Right forelimb (tissue), 1 donor: ENCODE measurements at regions not wholly inside any gene's neighbourhood (a gene's known extent, or its start where the extent isn't known, plus 50 kb on each side); places are given as distances from the start of the nearest gene placed in this dataset.
A peak's percentile ranks its signal among the peaks of the same experiment; 100 is the strongest.
"Not testable (repeated sequence)": the region's sequence is repeated elsewhere in the genome, so short reads cannot be mapped to it uniquely, and the experiment has no call there.

ENCODE experiments used
- DNase-seq: peaks from one replicate; pipeline ENCODE4 v3.0.0-alpha.2; 2018

DNA sequence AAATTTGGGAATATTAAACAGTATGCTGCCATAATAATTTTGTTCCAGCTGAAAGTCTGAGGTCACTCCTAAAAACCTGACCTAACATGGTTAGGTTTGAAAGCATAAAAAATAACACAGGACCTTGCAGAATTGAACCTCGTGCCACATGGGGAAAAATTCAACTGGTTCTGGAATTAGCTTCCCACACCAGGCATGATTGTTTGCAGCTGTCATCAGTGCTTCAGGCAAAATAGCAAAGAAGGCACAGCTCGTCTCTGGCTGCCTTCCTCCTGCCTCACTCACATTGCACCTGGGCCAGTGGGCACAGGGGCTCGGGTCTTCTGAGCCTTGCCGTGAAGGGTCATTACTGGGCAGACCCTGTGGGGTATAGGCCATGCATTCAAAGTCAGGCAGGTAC lies 153.8 kb upstream of the ARHGAP20 start:
- DNase-seq, result no peak

DNA sequence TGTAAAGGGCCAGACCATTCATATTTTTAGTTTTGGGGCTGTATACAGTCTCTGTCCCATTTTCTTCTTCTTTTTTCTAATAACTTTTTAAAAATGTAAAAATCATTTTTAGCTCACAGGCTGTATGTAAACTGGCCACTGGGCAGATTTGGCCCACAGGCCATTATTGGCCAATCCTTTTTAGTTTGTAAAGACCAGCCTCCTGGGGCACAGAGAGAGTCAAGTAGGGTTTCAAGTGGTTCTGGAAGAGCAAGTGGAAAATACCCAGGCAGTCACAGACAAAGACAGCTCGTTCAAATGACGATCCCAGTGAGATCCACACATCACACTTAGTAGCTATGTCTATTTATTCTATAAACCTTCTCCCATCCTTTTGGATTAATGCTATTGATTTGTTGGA lies 150.2 kb upstream of the ARHGAP20 start:
- no peak for DNase-seq

DNA sequence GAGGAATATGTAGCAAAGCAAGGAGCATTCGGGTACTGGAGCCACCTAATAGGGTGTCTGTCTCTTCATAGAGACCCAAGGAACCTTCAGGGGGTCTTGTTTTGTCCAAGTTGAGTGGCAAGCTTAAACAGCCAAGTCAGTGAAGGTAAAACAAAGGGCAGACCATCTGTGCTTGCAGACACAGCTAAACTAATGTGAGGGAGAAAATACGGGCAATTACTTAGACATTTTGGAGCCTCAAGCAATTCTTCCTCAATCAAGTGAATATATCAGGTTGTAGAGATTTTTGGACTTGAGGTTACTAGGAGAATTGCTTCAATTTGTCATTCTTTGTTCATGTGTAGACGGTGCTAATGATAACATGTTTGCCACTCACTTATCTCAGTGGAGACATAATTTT lies 148.2 kb upstream of the ARHGAP20 start:
- DNase-seq, result no peak

DNA sequence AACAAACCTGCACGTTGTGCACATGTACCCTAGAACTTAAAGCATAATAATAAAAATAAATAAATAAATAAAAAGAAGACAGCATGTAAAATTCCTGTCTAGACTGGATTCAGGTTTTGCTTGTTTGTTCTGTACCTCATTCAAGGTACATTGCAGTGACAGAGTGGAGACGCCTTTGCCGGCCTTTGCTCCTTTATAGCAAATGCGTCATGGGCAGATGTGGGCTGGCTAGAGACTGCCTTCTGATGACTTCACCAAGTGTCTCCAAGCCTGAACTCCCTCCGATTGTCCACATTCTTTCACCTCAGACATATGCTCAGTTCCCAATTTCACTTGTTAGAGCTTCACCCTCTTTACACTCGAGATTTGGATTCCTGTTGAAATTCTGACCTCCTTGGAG lies 147.8 kb upstream of the ARHGAP20 start:
- no peak for DNase-seq

DNA sequence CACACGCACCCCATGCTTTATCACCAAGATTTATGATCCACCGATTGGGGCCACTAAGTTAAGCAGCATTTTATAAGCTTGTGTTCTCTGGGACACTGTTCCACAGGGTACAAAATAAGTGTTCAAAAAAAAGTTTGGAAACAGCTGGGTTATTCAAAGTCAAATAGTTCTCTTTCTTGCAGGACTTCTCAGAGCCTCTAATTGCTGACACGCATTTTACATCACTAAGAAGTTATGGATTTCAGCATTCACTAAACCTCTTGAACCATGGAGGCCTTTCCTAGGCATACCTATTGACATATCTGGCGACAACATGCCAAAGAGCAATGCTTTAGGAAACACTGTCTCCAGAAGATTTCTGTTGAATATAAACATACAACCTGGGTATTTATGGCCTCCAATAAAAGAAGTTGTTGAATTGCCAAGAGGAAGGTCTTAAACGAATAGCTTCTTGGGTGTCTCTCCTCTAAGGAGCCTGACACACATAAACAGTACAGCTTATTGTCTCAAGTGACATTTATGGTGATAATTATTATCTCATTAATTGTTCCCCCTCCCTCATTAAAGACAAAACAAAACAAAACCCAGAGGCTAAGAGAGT lies 147.1 kb upstream of the ARHGAP20 start:
- DNase-seq, result no peak

DNA sequence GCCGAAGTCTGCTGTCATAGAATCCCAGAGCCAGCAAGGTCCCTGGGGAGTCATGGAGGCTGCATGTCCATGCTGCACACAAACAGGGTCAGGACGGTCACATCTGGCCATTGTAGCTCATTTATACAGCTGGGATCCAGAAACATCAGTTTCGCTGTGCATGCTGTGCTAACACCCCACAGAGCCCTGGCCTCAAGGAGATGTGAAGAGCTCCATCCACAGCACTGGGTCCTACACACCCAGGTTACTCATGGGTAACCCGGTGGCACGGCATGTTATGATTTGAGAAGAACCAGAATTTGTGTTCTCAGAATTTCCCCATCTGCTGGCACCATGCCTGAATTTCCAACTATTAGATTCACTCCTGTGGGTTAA lies 146.3 kb upstream of the ARHGAP20 start:
- peak; percentile 69 for DNase-seq

DNA sequence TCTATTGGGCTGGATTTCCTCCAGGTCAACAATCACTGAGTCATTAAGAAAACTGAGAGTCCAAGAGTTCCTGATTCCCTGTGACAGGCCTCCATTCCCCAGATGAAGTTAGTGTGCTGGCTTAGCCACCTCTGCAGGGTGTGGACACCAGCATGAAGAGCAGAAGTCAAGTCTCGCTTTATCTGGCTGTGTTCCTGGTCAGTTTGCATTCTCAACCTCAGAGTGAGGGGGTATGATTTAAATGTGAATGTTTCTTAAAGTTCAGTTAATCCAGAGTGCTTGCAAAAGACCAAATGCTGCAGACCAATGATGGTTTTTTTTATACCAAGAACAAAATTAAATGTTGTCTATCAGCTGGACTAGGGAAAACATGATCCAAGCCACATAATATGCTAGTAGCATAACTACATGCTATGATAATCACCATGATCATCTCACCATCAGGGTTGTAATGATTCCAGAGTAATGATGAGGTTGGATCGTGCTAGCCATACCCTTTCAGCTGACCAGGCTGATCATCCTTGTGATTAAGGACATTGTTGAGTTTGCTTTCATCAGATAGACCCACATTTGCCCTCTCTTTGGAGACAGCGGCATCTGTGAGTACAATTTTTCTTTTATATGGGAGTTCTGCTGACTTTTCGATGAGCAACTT lies 145.8 kb upstream of the ARHGAP20 start:
- peak; percentile 45 for DNase-seq

DNA sequence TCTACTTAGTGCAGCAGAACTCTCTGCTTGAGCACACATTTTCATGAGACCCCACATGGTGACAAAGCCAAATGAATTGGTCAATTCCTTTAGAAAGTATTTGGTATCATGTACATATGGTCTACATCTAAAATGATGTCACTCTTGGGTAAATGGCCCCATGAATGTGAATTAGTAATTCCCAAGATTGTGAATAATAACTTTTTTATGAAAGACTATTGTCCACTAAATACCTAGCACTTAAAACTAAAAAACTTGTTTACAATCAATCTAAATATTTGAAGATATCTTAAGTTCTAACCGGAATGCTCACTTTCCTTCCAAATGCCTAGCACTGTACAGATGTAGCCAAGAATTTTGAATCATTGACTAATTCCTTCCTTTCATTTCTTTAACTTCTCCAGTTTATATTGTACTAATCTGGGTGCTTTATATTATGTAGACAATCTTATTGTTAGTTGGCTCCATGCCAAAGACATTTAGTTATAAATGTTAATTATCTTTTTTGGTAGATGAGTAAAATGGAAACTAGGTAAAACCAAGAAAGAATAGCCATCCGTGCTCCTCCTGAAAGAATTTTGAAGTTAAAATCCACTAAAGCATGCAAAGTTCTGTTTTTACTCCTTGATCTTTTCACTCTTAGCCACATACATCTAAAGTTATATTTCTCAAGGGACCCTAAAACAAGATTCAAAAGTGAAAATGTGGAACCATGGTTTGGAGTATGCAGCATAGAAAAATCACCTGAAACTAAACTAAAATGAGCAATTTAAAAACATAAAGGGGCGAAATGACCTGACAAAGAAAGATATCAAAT lies 145.0 kb upstream of the ARHGAP20 start:
- no peak for DNase-seq

DNA sequence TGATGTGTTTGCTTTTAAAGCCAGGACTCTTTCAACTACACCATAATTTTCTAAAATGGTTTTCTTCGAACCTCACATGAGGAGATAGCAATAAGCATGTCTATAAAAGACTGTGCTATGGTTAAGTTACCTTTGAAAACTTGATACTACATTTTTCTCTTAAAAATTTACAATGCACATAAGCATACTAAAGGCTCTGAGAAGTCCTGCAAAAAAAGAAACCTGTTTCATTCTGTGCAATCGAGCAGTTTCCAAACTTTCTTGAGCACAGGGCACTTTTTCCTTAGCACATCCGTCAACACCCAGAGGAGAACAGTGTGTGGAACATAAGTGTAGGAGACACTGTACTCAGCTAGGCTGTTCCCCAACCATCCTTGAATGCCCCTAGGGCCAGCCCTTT lies 144.1 kb upstream of the ARHGAP20 start:
- no peak for DNase-seq

DNA sequence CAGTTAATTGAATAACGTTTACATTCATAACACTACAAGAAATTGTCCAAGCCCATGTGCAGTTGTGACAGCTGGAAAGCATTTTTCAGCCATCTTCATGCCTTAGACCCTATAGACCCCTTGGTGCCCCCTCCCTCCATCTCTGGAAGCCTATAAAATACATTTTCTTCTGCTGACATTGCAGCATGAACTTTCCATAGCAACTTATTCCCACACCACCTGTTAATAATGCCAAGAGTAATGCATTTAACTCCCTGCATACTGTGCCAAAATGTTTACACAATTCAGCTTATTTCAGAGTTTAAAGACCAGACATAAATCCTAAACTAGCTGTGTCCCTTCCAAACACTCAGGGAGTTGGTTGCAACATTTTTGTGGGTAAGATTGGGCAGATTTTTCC lies 143.0 kb upstream of the ARHGAP20 start:
- DNase-seq, result no peak

DNA sequence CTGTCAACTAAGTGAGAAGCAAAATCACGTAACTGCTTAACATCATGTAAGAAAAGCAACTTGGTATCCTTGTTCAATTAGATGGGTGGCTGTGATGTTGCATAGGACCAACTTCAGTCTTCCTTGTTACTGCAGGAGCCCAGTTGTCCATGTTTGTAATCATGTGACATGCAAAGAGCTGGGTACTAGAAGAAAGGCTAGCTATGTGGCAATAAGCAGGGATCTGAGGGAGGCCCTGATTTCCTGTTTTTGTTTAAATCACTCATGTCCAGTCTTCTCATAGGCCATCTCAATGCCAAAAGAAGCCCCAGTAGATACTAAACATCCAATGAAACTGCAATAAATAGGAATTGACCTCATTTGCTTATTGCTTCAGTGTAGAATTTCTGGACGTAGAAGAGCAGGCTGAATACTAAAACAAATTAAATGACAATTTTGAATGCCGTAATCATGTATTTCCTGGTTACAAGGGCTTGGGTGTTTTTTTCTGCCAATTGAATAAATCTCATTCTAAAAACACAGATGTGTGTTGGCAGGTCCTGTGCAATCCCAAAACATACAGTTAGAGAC lies 140.8 kb upstream of the ARHGAP20 start:
- no peak for DNase-seq

DNA sequence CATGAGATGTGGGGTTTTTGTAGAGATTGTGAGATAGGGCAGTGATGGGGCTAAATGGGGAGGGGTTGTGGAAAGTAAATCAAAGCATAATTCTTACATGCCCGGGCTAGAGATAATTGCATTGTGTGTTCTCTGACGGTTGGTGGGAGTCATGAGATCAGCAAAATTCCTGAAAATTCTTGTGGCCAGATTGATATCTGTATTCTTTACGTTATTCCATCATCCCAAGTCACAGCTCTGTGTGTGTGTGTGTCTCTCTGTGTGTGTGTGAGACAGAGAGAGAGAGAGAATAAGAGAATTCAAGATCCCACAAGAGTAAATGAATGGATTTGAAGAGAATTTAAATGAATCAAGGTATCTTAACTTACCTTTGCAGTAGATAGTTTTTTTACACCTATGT lies 138.6 kb upstream of the ARHGAP20 start:
- DNase-seq, result no peak

DNA sequence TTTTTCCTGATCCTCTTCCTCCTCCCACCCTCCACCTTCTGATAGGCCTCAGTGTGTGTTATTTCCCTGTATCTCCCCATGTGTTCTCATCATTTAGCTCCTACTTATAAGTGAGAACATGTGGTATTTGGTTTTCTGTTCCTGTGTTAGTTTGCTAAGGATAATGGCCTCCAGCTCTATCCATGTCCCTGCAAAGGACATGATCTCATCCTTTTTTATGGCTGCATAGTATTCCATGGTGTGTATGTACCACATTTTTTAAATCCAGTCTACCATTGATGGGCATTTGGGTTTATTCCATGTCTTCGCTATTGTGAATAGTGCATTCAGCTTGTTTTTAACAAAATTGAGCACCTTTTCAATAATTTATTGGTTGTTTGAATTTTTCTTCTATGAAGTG lies 130.8 kb upstream of the ARHGAP20 start:
- not testable (repeated sequence) for DNase-seq

DNA sequence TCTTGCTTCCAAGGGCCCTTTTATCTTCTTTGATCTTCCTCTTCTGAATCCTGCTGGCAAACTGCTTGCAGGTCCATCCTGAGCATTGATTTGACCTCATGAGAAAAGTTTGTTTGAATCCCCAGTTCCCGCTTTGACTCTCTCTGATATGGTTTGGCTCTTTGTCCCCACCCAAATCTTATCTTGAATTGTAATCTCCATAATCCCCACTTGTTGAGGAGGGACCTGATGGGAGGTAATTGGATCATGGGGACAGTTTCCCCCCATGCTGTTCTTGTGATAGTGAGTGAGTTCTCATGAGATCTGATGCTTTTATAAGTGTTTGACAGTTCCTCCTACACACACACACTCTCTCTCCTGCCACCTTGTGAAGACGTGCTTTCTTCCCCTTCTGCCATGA lies 126.6 kb upstream of the ARHGAP20 start:
- DNase-seq, result no peak

DNA sequence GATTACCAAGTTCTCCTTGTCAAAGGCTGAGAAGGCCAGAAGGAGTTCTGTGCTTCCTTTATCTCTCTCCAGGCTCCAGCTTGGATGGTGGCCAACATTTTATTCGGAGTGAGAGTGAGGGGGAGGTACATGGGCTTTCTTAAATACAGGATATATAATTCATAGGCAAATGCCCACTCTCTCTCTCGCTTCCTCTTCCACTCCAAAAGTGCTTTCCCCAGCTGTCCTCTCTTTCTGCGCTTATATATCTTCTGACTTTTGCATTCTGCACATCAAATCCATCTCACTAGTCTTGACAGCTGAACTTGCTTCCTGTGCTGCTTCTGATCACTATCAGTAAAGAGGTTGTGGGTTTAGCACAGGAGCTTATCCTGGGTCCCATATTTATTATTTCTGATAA lies 125.4 kb upstream of the ARHGAP20 start:
- no peak for DNase-seq

DNA sequence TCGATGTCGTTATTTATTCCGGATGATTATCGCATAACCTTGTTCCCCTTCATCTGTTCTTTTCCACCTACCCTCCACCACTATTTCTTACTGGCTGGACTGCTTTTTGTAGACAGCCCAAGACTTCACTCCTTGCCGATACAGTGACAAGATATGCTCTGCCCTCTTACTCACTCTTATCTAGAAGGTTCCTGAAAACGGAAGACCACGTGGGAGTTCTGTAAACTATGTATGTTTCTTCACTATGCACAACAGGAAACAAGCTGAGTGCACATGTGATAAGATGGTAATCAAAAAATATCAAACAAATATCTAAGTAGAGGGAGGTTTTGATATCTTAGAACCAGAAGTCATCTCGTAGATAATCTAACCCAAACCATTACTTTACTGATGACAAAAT lies 122.9 kb upstream of the ARHGAP20 start:
- no peak for DNase-seq

DNA sequence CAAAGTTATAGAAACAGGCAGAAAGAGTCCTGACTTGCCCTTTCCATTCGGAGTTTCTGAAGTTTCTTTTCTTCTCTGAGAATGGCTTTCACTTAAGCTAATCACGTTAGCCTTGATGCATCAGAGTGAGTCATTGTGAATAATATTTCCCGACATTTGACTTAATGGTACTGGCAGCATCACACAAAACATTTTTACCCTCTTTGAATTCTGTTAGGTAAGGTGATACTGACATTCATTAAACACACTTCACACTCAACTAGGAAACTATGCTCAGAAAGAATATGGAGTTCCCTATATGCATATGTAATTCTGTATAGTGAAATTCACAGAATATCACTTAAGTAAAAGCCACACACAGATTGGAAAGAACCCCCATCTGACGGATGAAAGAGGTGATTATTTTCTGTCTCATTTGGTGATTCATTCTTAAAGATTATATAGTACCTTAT lies 120.8 kb upstream of the ARHGAP20 start:
- DNase-seq, result no peak

DNA sequence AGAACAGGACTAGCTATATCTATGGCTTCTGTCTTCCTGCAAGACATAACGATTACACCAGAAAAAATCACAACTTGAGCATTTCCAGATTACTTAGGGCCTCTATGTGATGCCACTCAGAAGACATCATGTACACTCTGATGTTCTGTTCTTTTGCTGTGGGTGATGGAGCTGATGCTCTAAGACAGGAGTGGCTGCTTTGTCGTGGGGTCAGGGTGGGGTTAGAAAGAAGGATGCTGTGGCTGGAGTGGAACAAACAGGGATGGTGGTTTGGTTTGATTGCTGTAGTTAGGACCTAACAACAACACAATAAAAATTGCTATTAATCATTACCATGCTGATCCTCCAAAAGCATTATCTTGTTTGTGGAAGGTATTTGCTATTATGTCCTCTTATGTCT lies 120.3 kb upstream of the ARHGAP20 start:
- DNase-seq, result no peak

DNA sequence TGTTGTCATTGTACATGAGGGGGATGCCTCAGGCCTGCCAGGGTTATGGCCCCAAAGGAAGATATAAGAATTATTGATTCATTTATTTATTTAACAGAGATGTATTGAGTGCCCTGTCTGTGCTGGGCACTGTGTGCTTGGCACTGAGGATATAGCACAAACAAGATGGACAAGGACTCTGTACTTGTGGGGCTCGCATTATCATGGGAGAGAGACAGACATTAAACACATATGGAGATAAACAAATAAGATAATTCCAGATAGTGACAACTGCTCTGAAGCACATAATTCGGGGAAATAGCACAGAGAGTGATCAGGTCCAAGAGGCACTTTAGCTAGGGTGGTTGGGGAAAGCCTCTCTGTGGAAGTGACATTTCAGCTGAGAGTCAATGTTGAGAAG lies 119.8 kb upstream of the ARHGAP20 start:
- no peak for DNase-seq

DNA sequence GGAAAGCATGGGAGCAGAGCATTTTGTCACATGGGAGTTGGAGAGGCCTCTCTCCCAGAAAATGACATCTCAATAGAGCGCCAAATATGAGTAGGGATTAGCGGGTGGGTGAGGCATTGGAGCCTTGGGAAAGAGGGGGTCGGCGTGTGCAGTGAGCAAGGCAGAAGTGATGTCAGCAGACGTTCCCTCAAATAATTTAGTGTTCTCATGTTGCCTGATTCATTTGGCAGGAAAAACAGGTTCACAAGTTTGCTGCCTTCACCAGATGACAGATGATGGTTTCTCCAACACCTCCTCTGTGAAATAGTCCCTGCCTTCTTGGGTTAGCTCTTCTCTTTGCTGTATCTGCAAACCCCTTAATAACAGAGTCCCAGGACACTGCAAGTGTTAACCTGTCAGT lies 118.5 kb upstream of the ARHGAP20 start:
- DNase-seq, result no peak

DNA sequence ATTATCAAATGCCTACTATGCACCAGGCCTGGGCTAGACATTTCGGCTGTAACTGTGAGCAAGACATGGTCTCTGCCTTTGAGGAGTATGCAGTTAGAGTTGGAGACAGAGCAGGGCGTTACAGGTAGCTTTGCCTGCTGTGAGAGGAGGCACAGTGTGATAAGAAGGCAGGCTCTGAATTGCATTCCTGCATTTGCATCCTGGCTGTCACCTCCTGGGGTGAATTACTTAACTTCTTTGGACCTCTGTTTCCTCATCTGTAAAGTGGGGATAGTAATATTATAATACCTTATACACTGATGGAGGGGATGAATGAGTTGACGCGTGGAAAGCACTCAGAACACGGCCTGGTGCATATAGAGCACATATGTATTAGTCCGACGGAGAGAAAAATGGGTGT lies 118.1 kb upstream of the ARHGAP20 start:
- DNase-seq, result no peak

DNA sequence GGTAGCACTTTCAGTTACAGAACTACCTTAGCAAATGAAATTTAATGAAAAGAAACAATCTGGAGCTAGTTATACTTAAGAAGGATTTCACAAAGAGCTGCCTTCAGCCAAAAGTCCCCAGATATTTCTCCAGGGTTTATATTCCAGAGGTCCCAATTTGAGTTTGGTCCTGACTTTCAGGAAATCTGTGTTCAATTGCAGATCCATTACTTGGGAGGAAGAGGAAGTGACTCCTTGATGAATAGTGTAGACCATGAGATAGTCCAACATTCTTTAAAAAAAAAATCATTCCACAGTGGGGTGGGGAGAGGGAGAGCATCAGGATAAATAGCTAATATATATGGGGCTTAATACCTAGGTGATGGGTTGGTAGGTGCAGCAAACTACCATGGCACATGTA lies 117.6 kb upstream of the ARHGAP20 start:
- no peak for DNase-seq

DNA sequence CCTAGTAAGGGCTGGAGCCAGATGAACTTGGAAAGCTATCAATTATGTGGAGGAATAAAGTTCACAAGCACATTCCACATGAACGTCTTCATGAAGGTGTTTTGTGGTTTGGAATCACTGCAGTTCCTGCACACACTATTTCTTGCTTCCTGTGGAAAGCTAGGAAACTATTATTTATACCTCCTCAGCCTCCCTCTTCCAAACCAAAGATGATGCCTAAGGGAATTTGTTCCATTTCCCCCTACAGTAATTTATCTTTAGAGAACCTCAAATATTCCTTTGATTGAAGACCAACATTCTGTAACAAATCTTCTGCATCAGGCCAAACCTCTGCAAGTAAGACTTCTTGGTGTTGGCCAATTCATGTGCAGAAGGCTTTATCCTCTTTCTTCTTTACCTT lies 115.8 kb upstream of the ARHGAP20 start:
- DNase-seq, result no peak

DNA sequence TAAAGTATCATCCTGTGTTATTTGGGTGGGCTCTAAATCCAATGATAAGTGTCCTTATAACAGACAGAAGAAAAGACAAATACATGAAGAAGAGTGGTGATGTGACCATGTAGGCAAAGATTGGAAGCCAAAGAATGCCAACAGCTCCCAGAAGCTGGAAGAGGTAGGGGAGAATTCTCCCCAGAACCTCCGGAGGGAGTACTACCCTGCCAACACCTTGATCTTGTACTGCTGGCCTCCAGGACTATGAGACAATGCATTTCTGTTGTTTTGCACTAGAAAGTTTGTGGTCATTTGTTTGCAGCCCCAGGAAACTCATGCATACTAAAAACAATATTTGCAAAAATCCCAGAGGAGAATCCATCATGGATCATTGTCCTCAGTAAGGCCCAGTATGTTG lies 115.0 kb upstream of the ARHGAP20 start:
- no peak for DNase-seq
